HG03378 (cell line): ENCODE measurements at regions not wholly inside any gene's neighbourhood (a gene's known extent, or its start where the extent isn't known, plus 50 kb on each side); places are given as distances from the start of the nearest gene placed in this dataset.

Experiments
- ATAC-seq: cut with Tn5 transposase; IDR thresholded peaks from one replicate; pipeline ENCODE4 v1.9.1; 2021; ENCODE audit warnings: mild to moderate bottlenecking, moderate library complexity; ENCODE audit not compliant: unreplicated experiment

GRCh38 chr13:61874970-61875579 lies 459.4 kb upstream of the PCDH20 start:
- ATAC-seq: no peak

- ATAC-seq: no peak
Observed at GRCh38 chr13:61873717-61874116, 458.1 kb upstream of the PCDH20 start.

DNA sequence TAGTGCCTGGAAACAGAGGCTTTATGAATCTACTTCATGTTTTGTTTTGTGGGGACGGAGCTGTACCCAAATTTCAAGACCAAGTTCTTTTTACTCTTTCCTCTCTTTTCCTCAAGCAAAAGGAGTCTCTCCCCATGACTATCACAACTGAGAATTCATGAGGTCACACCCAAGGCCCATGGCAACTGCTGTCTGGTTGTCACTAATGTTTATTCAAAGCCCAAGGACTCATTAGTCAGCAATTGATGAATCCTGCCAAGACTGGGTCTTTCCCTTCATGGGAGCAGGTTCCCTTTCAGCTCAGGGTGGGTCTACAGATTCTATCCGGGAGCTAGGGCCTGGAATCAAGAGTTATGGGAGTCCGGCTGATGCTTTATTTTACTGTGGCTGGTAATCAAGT lies 441.5 kb upstream of the PCDH20 start:
- no peak for ATAC-seq

GRCh38 chr13:61852116-61852619 lies 436.5 kb upstream of the PCDH20 start:
- ATAC-seq: no peak

GRCh38 chr13:61850794-61851193 lies 435.1 kb upstream of the PCDH20 start:
- no peak for ATAC-seq

DNA sequence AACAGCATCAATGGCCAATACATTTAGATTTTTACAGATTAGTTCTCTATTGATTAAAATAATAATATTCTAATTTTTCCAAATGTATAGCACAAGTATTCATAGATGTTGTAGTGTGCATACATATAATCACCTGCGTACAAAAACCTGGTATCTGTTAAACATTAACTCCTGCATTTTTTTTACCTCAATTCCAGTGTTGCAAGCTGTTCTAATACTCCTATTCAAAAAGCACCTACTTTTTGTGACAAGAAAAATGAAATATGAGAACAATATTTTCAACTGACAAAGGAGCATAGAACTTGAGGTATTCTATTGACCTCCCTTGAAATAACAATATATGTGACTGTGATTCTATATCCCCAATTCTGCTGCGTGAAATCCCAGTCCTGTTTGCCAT lies 422.9 kb upstream of the PCDH20 start:
- ATAC-seq: no peak

GRCh38 chr13:61833228-61833627 lies 417.6 kb upstream of the PCDH20 start:
- no peak for ATAC-seq

DNA sequence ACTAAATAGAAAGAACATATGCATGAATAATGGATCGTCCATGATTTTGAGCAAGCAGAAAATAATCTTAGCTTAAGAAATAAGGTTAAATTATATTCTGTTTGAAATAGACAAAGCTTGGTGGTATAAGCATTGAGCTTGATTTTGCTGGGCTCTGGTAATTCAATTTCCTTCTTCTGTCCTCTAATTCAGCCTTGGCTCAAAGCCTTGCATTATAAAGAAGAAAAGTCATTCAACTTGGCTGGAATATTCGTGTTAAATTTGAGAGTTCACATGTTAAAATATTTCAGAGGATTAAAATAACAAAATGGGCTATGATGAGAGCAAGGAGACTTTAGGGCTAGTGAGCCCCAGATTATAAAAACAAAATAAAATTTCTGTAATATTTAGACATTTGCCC lies 415.4 kb upstream of the PCDH20 start:
- no peak for ATAC-seq

GRCh38 chr13:61830475-61830874 lies 414.8 kb upstream of the PCDH20 start:
- ATAC-seq: no peak

DNA sequence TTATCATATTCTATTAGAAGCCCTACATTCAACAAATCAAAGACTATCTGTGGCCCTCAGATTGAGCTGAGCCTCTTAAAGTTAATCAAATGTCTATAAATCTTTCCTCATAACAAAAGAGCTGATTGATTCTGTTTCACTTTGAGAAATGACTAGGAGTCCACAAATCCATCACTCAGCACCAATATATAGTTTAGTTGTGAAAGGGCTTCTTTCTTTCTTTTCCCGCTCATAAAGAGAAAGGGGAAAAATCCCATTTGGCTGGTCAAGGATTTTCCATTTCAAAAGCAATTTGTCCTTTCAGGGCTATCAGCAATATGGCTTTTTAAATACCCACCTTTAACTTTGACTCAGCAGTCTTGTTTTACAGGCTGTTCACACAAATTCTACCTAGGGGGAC lies 408.5 kb upstream of the PCDH20 start:
- ATAC-seq: no peak

GRCh38 chr13:61812286-61812685 lies 396.6 kb upstream of the PCDH20 start:
- ATAC-seq: no peak

DNA sequence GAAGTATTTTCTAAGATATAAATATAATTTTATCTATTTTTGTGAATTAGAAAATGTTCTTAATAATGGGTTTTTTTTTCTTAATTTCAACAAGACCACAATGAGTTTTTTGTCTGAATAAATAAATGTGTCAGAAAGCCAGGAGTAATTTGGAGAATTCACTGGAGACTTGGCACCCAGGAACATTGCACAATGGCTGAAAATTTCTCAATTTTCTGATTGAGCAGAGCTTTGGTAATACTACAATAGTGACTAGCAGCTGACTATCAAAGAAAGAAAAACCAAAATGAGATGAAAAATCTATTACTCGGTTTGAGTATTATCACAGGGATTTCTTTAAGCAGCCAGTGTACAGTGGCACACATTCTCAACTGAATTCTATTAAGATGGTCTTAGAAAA lies 394.4 kb upstream of the PCDH20 start:
- ATAC-seq: no peak

DNA sequence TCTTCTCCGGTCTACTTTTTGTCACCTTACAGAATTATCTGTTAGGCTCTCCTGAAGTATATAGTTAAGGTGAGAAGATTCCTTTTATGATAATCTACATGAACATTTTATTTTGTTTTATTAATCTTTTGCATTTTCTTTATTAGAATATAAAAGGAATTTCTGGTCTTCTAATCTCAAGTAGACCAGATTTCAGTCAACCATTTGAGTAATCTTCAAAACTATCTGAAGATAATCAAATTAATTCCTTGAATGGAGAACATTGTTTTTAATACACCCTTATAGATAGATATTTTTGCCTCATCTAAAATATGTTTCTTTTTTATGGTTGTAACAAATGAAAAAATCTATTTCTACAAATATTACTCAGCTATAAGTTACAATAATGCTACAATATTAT lies 381.7 kb upstream of the PCDH20 start:
- ATAC-seq: no peak

GRCh38 chr13:61795580-61795979 lies 379.9 kb upstream of the PCDH20 start:
- no peak for ATAC-seq

- ATAC-seq: no peak
Observed at GRCh38 chr13:61779456-61779855, 363.8 kb upstream of the PCDH20 start.

DNA sequence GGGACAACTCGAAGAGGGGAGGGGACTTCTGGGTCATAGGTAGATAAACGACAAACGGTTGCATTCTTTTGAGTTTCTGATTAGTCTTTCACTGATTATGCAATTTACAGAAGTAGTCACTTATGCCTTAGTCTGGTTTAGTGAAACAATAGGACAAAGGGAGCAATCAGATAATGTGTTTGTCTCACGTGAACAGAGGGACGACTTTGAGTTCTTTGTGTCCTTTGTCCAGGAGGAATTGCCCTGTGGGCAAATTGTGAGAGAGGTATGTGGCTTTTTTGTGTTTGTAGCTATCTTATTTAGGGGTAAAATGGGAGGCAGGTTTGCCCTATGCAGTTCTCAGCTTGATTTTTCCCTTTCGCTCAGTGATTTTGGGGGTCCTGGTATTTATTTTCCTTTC lies 362.9 kb upstream of the PCDH20 start:
- no peak for ATAC-seq

GRCh38 chr13:61777899-61778298 lies 362.2 kb upstream of the PCDH20 start:
- no peak for ATAC-seq

- ATAC-seq: no peak
Observed at GRCh38 chr13:61777271-61777670, 361.6 kb upstream of the PCDH20 start.

DNA sequence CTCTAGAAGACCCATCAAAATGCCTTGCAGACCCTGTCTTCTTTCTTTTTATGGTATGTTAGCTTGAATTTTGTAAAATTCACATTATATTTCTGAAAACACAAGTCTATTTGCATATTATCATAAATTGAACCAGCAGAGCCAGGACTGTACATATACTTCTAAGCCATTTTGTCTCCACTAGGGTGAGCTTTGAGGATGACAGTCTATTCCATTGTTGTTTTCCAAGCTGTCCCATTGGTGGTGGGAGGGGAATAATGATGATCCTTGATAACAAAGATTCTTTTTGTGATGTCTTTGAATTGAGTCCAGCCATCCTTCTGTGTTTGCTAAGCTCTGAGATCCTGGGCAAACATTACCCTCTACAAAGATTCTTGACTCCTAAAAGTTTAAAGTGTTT lies 359.3 kb upstream of the PCDH20 start:
- ATAC-seq: no peak

GRCh38 chr13:61770681-61771080 lies 355.0 kb upstream of the PCDH20 start:
- no peak for ATAC-seq

DNA sequence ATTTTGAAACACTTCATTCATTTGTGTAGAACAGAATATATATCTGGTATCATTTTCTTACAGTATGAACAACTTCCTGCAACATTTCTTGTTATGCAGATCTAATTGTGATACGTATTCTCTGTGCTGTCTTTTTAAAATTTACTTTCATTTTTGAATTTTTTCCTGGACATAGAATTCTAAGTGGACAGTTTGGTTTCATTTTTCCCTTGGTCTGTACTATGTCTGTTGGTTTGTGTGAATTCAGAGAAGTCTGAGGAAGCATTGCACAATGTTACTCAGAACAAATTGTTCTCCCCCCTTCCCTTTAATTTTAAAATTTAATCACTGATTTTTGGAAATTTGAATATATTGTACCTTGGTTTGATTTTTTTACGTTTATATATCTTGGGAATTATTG lies 352.5 kb upstream of the PCDH20 start:
- ATAC-seq: no peak

- ATAC-seq: no peak
Observed at GRCh38 chr13:61766667-61767058, 351.0 kb upstream of the PCDH20 start.

DNA sequence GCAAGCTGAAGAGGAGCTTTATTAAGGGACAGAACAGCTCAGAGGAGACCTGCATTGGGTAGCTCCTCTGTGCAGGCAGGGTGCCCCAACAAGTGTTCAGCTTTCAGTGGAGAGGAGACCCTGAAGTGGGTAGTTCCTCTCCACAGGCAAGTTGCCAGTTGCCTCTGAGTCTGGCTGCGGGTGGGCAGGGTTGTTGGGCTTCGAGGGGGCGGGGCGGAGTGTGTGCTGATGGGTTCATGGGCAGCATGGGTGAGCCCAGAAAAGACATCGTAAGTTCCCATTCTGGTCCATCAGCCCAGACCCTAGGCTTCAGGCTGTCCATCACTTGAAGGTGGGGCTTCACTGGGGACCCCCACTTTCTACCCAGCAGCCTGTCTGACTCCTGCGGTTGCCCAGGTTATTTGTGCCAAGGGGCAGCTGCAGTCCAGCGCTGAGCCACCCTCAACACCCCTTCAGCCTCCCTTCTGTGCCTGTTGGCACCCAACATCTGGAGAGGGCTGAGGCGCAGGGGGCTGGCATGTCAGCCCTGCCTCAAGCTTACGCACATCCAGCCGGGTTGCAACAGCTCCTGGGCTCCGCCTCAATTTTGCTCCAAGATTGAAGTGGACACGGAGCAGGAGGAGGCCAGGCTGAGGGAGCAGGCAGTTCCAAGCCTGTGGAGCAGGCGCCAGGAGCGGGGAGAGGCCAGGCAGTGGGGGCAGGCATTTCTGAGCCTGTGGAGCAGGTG lies 350.5 kb upstream of the PCDH20 start:
- ATAC-seq: no peak
